Gastroesophageal sphincter (tissue), 4 donors: ENCODE measurements at regions not wholly inside any gene's neighbourhood (a gene's known extent, or its start where the extent isn't known, plus 50 kb on each side); places are given as distances from the start of the nearest gene placed in this dataset.
A peak's percentile ranks its signal among the peaks of the same experiment; 100 is the strongest.

Source experiments
- ATAC-seq: fragments of 150-250 bp; one replicate; pipeline ENCODE4 v1.9.1; 2016; ENCODE audit warnings: mild to moderate bottlenecking, moderate library complexity
- H3K27ac ChIP-seq, 4 donors: fragments of 200-600 bp; sonication (generic) in 3 of 4; 1 replicate in 3 of 4; 2 replicates in 1 of 4; pipeline ENCODE4 v1.5.1; 2016 to 2019
- H3K27me3 ChIP-seq: fragments of 200-600 bp; sonication (generic); one replicate; pipeline ENCODE4 v1.5.1; 2019
- H3K36me3 ChIP-seq, 2 donors: fragments of 200-600 bp; sonication (generic); one replicate each; pipeline ENCODE4 v1.5.1; 2019; ENCODE audit warnings: control low read depth in 1 of 2
- H3K4me1 ChIP-seq, 3 donors: fragments of 200-600 bp; sonication (generic); 1 replicate in 2 of 3; 2 replicates in 1 of 3; pipeline ENCODE4 v1.5.1; 2016 to 2019; ENCODE audit warnings: control low read depth in 2 of 3
- H3K4me3 ChIP-seq, 2 donors: fragments of 200-600 bp; sonication (generic); one replicate each; pipeline ENCODE4 v1.5.1; 2019; ENCODE audit warnings: mild to moderate bottlenecking in 1 of 2, moderate library complexity in 1 of 2
- H3K9me3 ChIP-seq, 3 donors: fragments of 200-600 bp; sonication (generic); one replicate each; pipeline ENCODE4 v1.5.1; 2017 to 2019; ENCODE audit warnings: control low read depth in 2 of 3
- EP300 ChIP-seq: sonication (generic); formaldehyde crosslinking; IDR thresholded peaks from one replicate; pipeline ENCODE4 v1.6.1; 2017; ENCODE audit warnings: antibody characterized with exemption, mild to moderate bottlenecking
- POLR2A ChIP-seq, 2 donors: fragments of 450-650 bp; IDR thresholded peaks; one replicate each; pipeline ENCODE4 v1.6.1; 2017; ENCODE audit warnings: antibody characterized with exemption in 2 of 2, mild to moderate bottlenecking in 2 of 2, moderate library complexity in 1 of 2
- POLR2AphosphoS5 ChIP-seq: sonication (generic); formaldehyde crosslinking; IDR thresholded peaks from one replicate; pipeline ENCODE4 v1.6.1; 2017; ENCODE audit warnings: antibody characterized with exemption
- WGBS, 2 donors: methylation state at CpG; one replicate each; pipeline ENCODE4 v1.1.5; 2018; ENCODE audit warnings: low coverage in 1 of 2; 5-methylcytosine and 5-hydroxymethylcytosine counted together
- TF ChIP-seq, protein P1 (sequence below), 4 experiments: fragments of 200-600 bp in 2 of 4; fragments of 450-650 bp in 2 of 4; sonication (generic) in 1 of 4; IDR thresholded peaks; one replicate each; pipeline ENCODE4 v1.5.1; 2017 to 2019; ENCODE audit warnings: antibody characterized with exemption in 4 of 4, mild to moderate bottlenecking in 2 of 4, moderate library complexity in 2 of 4

- WGBS, 2 donors = 9 to 55% methylated on average over 6 to 13 of the region's 30 CpGs
- ATAC-seq = peak; percentile 97
Measured at GRCh38 chr5:171667341-171668096, 118.1 kb upstream of the SMIM23 start.

GRCh38 chr5:171668097-171668412, 117.6 kb upstream of the SMIM23 start:
- Histone ChIP-seq H3K27ac (peak overlapping the region in 3 of 4 donors; percentile 53 to 69 (median 56)), H3K9me3 (no peaks in the 10 kb centered on the region), H3K4me1 (peaks cover 5 to 19% (median 9%) of the 10 kb centered on the region in 3 donors), H3K27me3 (peaks cover 9% of the 10 kb centered on the region), H3K36me3 (no peaks in the 10 kb centered on the region), H3K4me3 (peak overlapping the region in 1 of 2 donors; percentile 5)
- WGBS, 2 donors = 33 to 43% methylated on average over 7 to 16 of the region's 17 CpGs
- no peak for TF ChIP-seq EP300
- TF ChIP-seq POLR2AphosphoS5 = no peak
- TF ChIP-seq, protein P1, sequence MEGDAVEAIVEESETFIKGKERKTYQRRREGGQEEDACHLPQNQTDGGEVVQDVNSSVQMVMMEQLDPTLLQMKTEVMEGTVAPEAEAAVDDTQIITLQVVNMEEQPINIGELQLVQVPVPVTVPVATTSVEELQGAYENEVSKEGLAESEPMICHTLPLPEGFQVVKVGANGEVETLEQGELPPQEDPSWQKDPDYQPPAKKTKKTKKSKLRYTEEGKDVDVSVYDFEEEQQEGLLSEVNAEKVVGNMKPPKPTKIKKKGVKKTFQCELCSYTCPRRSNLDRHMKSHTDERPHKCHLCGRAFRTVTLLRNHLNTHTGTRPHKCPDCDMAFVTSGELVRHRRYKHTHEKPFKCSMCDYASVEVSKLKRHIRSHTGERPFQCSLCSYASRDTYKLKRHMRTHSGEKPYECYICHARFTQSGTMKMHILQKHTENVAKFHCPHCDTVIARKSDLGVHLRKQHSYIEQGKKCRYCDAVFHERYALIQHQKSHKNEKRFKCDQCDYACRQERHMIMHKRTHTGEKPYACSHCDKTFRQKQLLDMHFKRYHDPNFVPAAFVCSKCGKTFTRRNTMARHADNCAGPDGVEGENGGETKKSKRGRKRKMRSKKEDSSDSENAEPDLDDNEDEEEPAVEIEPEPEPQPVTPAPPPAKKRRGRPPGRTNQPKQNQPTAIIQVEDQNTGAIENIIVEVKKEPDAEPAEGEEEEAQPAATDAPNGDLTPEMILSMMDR (IDR thresholded peaks at IDR 0.05) = no peak
- TF ChIP-seq POLR2A (IDR thresholded peaks at IDR 0.05) = no peak
- no peak for ATAC-seq

More at GRCh38 chr5:171667341-171668096, 118.1 kb upstream of the SMIM23 start:
- TF ChIP-seq POLR2AphosphoS5 (peak; percentile 61), POLR2A (IDR thresholded peaks at IDR 0.05) (no peak), EP300 (no peak)
- TF ChIP-seq, protein P1 (IDR thresholded peaks at IDR 0.05) = peak in 2 of 4 experiments; percentile 40 to 56
- Histone ChIP-seq H3K36me3 (no peaks in the 10 kb centered on the region), H3K4me1 (peaks cover 5 to 19% (median 9%) of the 10 kb centered on the region in 3 donors), H3K27me3 (peaks cover 9% of the 10 kb centered on the region), H3K9me3 (no peaks in the 10 kb centered on the region), H3K27ac (peak overlapping the region in 3 of 4 donors; percentile 53 to 69 (median 56)), H3K4me3 (peak overlapping the region in 1 of 2 donors; percentile 5)

DNA sequence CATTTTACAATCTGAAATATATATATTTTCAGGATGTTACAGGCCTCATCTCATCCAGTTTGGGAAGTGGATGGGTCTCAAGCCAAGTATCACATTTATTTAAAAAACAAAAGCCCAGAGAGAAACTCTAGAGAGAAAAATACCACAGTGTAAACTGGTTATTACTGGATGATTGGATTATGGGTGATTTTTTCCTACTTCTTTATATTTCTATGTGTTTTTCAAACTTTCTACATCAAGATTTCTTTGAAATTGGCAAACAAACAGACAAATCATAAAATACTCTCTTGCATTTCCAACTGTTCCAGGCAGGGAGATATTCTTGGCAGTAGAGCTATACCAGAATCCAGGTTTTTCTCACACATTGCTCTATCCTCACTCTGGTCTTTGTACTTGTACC, 116.0 kb upstream of the SMIM23 start:
- Histone ChIP-seq H3K27ac (no peak overlapping the region), H3K4me3 (no peak overlapping the region), H3K27me3 (peaks cover 14% of the 10 kb centered on the region), H3K9me3 (peaks cover 0 to 10% (median 0%) of the 10 kb centered on the region in 3 donors), H3K36me3 (no peaks in the 10 kb centered on the region), H3K4me1 (peaks cover 5 to 19% (median 9%) of the 10 kb centered on the region in 3 donors)
- TF ChIP-seq, protein P1 (IDR thresholded peaks at IDR 0.05) = no peak
- no peak for TF ChIP-seq EP300
- no peak for TF ChIP-seq POLR2AphosphoS5
- TF ChIP-seq POLR2A (IDR thresholded peaks at IDR 0.05) = no peak
- no peak for ATAC-seq

- Histone ChIP-seq H3K9me3 (peaks cover 0 to 10% (median 0%) of the 10 kb centered on the region in 3 donors), H3K4me3 (no peak overlapping the region), H3K4me1 (peaks cover under 1 to 7% (median 1%) of the 10 kb centered on the region in 3 donors), H3K36me3 (no peaks in the 10 kb centered on the region), H3K27me3 (peaks cover 9% of the 10 kb centered on the region), H3K27ac (no peak overlapping the region)
- no peak for ATAC-seq
- WGBS, 2 donors = 89 to 96% methylated on average over 4 to 5 of the region's 6 CpGs
- no peak for TF ChIP-seq POLR2A (IDR thresholded peaks at IDR 0.05)
- TF ChIP-seq, protein P1 (IDR thresholded peaks at IDR 0.05) = no peak
- no peak for TF ChIP-seq POLR2AphosphoS5
- TF ChIP-seq EP300 = no peak
Measured at GRCh38 chr5:171672556-171672955, 113.1 kb upstream of the SMIM23 start.

- no peak for ATAC-seq
- WGBS, 2 donors = 38% methylated on average over 1 of the region's 1 CpG; no CpG with 5 or more reads in 1 of the 2 donors
- Histone ChIP-seq H3K4me3 (no peak overlapping the region), H3K4me1 (no peaks in the 10 kb centered on the region), H3K27me3 (peaks cover 9% of the 10 kb centered on the region), H3K27ac (no peak overlapping the region), H3K36me3 (no peaks in the 10 kb centered on the region), H3K9me3 (peaks cover 0 to 10% (median 0%) of the 10 kb centered on the region in 3 donors)
- TF ChIP-seq POLR2A (IDR thresholded peaks at IDR 0.05) = no peak
- TF ChIP-seq, protein P1 (IDR thresholded peaks at IDR 0.05) = no peak
- no peak for TF ChIP-seq EP300
- no peak for TF ChIP-seq POLR2AphosphoS5
Measured at GRCh38 chr5:171673328-171673727, 112.3 kb upstream of the SMIM23 start.
